MM.1S (cell line): ENCODE measurements at regions not wholly inside any gene's neighbourhood (a gene's known extent, or its start where the extent isn't known, plus 50 kb on each side); places are given as distances from the start of the nearest gene placed in this dataset.

Experiments
- EZH2 ChIP-seq: fragments of 300-600 bp; sonication (generic); optimal IDR thresholded peaks from 2 replicates; pipeline ENCODE3; 2017; ENCODE audit warnings: low read depth, mild to moderate bottlenecking, antibody characterized with exemption, low read length, mixed read lengths
- TF ChIP-seq, protein P1 (sequence below): fragments of 300-600 bp; sonication (generic); IDR thresholded peaks from 2 replicates; pipeline ENCODE4 v1.5.1; 2016; ENCODE audit warnings: antibody characterized with exemption, low read length, mixed read lengths

DNA sequence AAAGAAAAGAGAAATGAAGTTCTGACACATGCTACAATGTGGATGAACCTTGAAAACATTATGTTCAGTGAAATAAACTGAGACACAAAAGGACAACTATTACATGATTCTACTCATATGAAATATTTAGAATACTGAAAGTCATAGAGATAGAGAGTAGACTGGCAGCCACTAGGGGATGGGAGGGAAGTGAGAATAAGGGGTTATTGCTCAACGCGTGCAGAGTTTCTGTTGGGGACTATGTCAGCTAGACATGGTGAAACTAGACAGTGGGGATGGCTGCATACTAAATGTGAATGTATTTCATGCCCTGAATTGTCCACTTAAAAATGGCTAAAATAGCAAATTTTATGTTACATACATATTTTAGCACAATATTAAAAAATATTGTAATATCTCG, 108.7 kb upstream of the ATL2 start:
- TF ChIP-seq, protein P1, sequence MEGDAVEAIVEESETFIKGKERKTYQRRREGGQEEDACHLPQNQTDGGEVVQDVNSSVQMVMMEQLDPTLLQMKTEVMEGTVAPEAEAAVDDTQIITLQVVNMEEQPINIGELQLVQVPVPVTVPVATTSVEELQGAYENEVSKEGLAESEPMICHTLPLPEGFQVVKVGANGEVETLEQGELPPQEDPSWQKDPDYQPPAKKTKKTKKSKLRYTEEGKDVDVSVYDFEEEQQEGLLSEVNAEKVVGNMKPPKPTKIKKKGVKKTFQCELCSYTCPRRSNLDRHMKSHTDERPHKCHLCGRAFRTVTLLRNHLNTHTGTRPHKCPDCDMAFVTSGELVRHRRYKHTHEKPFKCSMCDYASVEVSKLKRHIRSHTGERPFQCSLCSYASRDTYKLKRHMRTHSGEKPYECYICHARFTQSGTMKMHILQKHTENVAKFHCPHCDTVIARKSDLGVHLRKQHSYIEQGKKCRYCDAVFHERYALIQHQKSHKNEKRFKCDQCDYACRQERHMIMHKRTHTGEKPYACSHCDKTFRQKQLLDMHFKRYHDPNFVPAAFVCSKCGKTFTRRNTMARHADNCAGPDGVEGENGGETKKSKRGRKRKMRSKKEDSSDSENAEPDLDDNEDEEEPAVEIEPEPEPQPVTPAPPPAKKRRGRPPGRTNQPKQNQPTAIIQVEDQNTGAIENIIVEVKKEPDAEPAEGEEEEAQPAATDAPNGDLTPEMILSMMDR = no peak
- TF ChIP-seq EZH2 = no peak
